Endothelial cell of umbilical vein (primary cell): ENCODE measurements at regions not wholly inside any gene's neighbourhood (a gene's known extent, or its start where the extent isn't known, plus 50 kb on each side); places are given as distances from the start of the nearest gene placed in this dataset.

Experiments used
- EZH2 ChIP-seq: IDR thresholded peaks from 2 replicates; pipeline ENCODE4 v1.6.1; 2012; ENCODE audit warnings: borderline replicate concordance, low read depth, mild to moderate bottlenecking, moderate library complexity, low read length, inconsistent platforms; ENCODE audit not compliant: severe bottlenecking
- JUN ChIP-seq: IDR thresholded peaks from 2 replicates; pipeline ENCODE4 v1.6.1; 2011; ENCODE audit warnings: borderline replicate concordance, low read depth; ENCODE audit not compliant: insufficient read length, insufficient read depth
- POLR2A ChIP-seq: IDR thresholded peaks from 2 replicates; pipeline ENCODE4 v1.6.1; 2012; ENCODE audit warnings: low read depth, mild to moderate bottlenecking, control low read depth, low read length
- POLR2AphosphoS5 ChIP-seq: IDR thresholded peaks from 2 replicates; pipeline ENCODE4 v1.6.1; 2012; ENCODE audit warnings: low read depth, mild to moderate bottlenecking, control low read depth, low read length, moderate library complexity; ENCODE audit not compliant: insufficient read depth
- TF ChIP-seq, protein P1 (sequence below), 2 donors: IDR thresholded peaks; 1 replicate in 1 of 2; 2 replicates in 1 of 2; pipeline ENCODE4 v1.5.1; 2011; ENCODE audit warnings: low read length in 2 of 2, mild to moderate bottlenecking in 2 of 2, moderate library complexity in 2 of 2, control low read depth in 1 of 2, inconsistent platforms in 1 of 2, low read depth in 1 of 2; ENCODE audit not compliant: insufficient read depth in 1 of 2; ENCODE audit errors: extremely low read depth in 1 of 2

DNA sequence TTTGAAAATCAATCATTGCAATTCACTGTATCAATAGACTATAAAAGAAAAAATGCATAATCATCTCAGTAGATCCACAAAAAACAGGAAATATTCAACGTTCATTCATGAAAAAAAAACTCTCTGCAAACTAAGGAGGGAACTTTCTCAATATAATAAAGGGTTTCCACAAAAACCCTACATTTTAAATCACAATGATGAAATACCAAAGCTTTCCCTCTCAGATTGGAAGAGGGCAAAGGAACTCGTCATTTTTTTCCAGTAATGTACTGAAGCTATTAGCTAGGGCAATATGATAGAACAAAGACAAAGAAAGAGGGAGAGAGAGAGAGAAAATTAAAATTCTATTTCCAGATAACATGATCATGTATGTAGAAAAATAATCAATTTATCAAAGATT is 167.1 kb upstream of the RBMS1 start:
- TF ChIP-seq POLR2AphosphoS5 (no peak), POLR2A (no peak), EZH2 (no peak), JUN (no peak)
- TF ChIP-seq, protein P1, sequence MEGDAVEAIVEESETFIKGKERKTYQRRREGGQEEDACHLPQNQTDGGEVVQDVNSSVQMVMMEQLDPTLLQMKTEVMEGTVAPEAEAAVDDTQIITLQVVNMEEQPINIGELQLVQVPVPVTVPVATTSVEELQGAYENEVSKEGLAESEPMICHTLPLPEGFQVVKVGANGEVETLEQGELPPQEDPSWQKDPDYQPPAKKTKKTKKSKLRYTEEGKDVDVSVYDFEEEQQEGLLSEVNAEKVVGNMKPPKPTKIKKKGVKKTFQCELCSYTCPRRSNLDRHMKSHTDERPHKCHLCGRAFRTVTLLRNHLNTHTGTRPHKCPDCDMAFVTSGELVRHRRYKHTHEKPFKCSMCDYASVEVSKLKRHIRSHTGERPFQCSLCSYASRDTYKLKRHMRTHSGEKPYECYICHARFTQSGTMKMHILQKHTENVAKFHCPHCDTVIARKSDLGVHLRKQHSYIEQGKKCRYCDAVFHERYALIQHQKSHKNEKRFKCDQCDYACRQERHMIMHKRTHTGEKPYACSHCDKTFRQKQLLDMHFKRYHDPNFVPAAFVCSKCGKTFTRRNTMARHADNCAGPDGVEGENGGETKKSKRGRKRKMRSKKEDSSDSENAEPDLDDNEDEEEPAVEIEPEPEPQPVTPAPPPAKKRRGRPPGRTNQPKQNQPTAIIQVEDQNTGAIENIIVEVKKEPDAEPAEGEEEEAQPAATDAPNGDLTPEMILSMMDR (IDR thresholded peaks at IDR 0.05; ENCODE audit: extremely low read depth in 1 of 2, insufficient read depth in 1 of 2, low read depth in 1 of 2, low read length in 2 of 2), result no peak
